ENCODE measurements at regions not wholly inside any gene's neighbourhood (a gene's known extent, or its start where the extent isn't known, plus 50 kb on each side); places are given as distances from the start of the nearest gene placed in this dataset.

DNA sequence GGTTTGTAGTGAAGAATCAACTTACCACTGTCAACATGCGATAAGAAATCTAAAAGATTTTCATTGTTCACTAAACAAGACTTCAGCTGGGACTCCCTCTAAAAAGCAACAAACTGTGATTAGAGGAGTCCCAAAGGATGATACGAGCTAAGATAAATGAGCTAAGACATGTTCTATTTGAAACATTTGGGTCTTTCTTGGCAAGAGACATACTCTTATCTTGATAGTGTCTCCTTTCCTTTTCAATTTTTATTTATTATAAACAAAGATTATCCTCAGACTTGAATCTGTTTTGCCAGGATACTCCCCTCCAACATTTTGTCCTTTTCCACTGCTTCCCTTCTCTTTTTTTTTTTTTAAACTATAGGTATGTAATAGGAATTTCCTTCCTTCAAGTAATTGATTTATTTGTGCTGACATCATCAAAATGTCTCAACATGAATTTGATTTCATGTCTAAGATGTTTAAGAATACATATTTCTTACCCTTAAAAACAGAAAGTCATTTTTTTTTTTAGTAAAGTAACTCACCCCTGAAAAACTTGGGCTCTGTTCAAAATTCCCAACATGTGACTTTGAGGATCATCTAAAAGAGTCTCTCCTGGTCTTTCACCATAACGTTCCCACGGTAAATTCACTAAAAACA, 158.4 kb upstream of the NRP1 start:
- TF ChIP-seq, protein P1, sequence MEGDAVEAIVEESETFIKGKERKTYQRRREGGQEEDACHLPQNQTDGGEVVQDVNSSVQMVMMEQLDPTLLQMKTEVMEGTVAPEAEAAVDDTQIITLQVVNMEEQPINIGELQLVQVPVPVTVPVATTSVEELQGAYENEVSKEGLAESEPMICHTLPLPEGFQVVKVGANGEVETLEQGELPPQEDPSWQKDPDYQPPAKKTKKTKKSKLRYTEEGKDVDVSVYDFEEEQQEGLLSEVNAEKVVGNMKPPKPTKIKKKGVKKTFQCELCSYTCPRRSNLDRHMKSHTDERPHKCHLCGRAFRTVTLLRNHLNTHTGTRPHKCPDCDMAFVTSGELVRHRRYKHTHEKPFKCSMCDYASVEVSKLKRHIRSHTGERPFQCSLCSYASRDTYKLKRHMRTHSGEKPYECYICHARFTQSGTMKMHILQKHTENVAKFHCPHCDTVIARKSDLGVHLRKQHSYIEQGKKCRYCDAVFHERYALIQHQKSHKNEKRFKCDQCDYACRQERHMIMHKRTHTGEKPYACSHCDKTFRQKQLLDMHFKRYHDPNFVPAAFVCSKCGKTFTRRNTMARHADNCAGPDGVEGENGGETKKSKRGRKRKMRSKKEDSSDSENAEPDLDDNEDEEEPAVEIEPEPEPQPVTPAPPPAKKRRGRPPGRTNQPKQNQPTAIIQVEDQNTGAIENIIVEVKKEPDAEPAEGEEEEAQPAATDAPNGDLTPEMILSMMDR (IDR thresholded peaks at IDR 0.05) = no peak

DNA sequence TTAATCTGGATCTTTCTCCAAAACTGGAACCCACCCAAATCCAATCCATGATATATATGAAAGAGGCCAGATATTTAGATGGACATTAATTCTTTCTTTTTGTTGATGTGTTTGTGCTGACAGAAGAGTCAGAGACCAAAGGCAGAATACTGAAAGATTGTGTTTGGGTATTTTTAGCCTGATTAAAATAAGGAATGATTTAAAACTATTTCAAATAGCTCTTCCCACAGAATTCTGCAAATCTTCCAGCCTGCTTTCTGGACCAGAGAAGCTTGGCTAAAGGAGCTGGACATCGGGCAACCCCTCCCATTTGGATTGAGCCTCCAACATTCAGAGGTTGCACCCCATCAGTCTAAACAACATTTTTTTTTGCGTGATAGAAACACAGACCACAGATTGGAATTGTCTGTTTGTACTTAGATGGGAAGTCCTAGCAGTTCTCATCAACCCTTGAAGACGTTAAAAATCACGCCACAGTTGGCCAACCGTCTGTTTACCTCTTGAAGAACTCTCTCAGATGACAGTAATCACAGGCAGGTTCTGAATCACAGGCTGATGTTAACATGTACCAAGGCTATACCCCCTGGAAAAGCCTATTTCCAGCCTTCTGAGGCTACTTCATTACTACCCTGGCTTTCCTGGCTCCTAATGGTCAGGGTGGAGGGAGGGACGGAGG, 155.2 kb upstream of the NRP1 start:
- TF ChIP-seq, protein P1 (IDR thresholded peaks at IDR 0.05) = no peak

DNA sequence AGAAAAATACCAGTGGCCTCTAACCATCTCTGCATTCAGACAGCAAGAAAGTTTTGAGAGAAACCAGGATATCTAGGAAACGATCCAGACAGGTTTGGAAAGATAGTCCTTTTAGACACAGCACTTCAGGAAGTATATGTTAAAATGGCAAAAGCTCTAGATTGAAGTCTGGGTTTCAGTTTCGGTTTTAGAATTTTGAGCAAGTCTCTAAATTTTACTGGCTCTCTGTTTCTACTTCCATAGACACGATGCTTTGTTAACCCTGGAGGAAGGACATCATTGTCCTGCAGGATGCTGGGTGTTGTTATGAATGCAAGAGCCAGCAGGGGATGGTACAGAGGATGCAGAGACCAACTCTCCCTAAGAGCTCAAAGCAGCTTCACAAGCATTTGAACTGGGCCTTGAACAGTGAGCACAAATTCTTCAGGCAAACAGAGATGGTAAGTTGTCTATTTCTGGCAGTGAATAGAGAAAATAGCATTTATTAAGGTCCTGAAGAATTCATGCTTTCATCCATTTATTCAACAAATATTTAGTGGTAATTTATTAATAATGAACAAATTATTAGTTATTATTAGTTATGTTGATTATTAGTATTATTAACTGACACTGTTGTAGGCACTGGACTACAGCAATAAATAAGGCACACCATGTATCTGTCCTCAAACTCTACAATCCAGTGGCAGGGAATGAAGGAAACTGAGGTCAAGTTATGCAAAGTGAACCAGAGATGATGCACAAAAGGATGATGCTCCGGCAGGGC, 152.7 kb upstream of the NRP1 start:
- TF ChIP-seq, protein P1 (IDR thresholded peaks at IDR 0.05) = no peak

DNA sequence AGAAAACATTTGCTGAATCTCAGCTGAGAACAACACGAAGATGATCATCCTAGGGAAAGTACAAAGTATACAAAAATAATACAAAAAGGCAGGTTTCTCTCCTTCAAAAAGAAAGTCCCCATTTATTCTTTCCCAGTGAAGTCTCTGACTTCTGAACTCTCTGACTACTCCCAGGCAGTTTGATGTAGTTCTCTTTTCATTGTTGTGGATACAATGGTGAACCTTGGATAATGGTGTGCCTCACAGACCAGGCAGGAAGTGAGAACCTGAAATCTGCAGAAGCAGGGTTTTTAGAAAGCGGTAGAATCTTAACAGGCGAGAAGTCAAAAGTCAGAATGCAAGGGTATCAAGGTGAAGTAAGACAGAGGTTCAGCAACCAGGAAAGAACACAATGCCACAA, 150.8 kb upstream of the NRP1 start:
- TF ChIP-seq, protein P1 (IDR thresholded peaks at IDR 0.05) = no peak

DNA sequence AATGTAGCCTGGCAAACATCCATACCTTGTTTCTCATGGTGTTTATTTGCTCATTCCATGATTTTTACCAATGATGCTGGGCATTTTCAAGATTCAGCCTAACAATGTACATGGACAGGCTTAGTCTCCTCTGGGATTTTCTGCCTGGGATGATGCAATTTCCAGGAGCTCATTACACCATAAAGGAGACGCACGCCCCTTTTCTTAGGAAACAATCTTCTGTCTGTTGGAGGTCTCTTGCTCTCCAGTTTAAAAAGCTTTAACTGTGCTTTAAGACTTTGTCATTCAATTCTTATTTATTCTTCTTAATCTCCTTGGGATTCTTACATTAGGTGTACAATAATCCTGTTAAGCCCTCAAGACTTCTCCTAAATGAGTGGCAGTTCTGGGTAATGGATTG, 150.3 kb upstream of the NRP1 start:
- TF ChIP-seq, protein P1 (IDR thresholded peaks at IDR 0.05) = no peak

DNA sequence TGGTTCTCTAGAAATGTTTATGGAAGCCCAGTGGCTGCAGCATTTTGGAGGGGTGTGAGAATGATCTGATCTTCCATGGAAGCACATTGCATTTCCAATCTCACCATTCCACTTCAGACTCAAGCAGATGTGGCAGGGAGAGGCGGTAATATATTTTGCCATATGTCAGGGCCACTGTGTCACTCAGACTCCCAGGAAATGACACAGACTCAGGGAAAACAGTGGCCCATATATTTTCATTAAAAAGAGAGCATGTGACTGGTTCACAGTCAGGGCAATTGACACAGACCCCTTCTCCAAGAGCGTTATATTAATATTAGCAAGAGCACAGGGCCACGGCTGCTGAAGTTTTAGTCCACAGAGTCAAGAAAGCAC, 149.3 kb upstream of the NRP1 start:
- TF ChIP-seq, protein P1 (IDR thresholded peaks at IDR 0.05) = no peak

DNA sequence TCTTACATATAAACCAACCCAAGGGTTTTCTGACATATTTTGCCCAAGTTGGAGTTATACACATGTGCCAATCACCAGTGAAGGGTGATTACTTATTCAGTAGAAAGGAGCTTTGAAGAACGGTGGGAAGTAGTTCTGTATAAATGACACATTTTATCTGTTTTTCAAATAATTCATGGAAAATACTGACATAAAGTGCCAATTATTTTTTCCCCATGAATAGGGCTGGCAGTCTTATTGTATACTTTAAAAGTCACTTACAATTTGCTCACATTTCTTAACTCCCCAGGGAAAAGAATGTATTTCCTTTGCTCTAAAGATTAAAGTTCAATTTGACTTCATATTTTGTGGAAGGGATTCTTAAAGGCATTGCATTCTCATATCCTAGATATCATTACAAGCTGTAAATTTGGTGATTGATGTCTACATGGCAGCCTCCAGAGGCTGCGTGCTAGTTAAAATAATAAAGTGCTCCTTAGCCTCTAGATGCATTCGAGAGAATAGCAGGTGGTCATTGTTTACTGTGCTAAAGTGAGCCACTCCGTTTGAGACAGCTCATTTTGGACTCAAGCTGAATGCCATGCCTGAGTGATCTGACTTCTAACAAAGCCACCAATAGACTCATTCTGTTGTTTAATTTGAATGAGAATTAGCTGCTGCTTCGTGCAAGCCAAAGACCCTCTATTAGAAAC, 148.8 kb upstream of the NRP1 start:
- TF ChIP-seq, protein P1 (IDR thresholded peaks at IDR 0.05) = no peak
